ENCODE measurements at regions not wholly inside any gene's neighbourhood (a gene's known extent, or its start where the extent isn't known, plus 50 kb on each side); places are given as distances from the start of the nearest gene placed in this dataset.
"Not testable (repeated sequence)": the region's sequence is repeated elsewhere in the genome, so short reads cannot be mapped to it uniquely, and the experiment has no call there.

DNA sequence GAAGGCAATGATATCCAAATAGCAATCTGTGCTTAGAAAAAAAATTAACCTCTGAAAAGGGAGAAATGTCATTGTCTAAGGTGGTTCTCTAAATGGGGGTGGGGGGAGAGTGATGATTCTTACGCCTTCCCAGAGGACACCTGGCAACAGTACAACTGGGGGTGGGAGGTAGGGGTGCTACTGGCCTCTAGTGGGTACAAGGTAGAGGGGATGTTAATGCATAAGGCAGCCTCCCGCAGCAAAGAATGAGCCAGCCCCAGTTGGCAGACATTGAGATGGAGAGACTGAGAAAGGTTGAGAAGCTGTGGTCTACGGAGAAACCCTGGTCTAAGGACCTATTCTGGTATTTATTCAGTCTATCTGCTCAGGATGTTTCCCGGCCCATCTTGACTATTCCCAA lies 472.2 kb upstream of the RUNX1 start:
- no peak for DNase-seq

DNA sequence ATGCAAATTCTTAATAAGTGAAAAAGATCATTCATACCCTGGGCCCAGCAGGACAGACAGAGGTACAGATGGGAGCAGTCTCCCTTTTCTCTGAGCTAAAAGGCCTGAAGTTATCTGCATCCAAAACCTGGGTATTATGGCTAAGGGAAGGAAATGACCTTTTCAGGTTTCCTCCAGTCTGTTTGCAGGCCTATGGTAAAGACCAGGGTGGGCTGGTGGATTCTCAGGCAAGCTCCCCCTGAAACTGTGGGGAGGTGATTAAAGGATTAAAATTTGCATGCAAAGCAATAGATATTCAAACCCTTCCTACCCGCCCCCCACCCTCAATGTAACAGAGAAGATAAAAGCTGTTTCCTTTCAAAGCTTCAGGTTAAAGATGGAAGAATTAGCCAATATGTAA lies 471.8 kb upstream of the RUNX1 start:
- DNase-seq: no peak

DNA sequence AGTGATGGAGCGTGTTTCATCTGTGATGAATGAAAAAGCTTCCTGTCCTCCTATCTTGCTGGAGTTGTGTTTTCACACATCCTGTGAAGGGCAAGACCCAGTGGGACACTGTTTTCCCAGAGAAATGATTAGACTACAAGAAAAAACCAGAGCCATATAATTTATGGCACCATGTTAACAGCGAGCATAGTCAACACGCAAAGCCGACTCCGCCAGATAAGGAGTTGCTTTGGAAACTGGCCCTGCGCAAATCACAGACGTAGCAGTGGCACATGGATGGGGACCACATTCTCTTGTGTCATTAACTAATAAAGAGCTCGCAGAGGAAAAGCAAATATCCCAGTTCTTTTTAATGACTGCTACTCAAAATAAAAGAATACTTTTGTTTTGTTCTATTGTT lies 471.2 kb upstream of the RUNX1 start:
- no peak for DNase-seq

DNA sequence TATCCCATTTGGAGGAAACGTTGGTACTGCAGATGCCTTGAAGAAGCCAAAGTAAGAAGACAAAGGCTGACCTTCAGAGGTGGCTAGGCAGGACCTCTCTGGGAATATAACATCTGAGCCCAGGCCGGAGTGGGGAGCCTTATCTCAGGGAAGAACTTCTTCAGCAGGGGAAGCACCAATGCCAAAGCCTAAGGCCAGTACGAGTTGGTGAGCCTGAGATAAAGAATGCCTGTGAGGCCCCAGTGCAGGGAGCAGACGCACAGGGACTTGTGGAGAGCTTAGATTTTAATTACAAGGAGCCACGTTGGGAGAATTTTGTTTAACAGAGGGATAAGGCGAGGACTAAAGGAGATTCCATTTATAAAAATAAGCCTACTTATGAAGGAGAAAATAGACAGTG lies 468.8 kb upstream of the RUNX1 start:
- DNase-seq: no peak

DNA sequence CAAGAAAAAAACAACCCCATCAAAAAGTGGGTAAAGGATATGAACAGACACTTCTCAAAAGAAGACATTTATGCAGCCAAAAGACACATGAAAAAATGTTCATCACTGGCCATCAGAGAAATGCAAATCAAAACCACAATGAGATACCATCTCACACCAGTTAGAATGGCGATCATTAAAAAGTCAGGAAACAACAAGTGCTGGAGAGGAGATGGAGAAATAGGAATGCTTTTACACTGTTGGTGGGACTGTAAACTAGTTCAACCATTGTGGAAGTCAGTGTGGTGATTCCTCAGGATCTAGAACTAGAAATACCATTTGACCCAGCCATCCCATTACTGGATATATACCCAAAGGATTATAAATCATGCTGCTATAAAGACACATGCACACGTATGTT lies 467.2 kb upstream of the RUNX1 start:
- not testable (repeated sequence) for DNase-seq

DNA sequence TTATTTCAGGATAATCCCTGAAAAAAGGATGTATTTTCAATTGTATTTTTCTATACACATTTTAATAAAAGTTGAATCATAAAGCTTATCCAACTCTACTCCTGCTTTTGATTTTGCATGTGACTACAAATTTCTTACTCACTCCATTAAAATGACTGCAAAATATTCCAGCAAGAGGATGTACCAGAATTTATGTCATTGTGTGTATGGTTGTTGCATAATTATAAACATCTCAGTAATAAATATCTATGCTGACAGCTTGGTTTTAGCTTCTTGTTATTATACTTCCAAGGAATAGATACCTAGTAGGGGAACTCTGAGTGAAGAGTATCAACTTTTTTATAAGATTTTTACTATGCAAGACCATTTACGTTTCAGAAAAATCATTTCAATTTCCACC lies 463.2 kb upstream of the RUNX1 start:
- DNase-seq: no peak

DNA sequence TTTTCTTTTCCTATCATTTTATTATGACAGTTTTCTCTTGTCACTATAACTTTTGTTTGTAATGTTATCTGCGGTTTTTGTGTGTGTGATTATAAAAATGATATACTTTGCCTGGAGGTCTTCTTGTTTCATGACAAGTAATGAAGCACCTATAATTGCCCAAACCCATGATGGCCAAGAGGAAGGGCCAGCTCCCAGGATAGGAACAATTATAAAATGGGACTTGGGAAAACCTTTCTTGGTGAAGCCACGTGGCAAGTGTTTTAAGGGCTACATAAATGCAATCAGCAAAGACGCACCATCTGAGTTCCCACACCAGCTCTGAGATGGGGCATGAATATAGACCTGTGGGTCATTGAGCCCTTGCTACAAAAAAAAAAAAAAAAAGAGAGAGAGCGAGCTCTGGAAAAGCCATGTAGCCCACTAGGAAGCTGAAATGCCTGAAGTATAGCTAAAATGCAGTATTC lies 462.6 kb upstream of the RUNX1 start:
- no peak for DNase-seq

DNA sequence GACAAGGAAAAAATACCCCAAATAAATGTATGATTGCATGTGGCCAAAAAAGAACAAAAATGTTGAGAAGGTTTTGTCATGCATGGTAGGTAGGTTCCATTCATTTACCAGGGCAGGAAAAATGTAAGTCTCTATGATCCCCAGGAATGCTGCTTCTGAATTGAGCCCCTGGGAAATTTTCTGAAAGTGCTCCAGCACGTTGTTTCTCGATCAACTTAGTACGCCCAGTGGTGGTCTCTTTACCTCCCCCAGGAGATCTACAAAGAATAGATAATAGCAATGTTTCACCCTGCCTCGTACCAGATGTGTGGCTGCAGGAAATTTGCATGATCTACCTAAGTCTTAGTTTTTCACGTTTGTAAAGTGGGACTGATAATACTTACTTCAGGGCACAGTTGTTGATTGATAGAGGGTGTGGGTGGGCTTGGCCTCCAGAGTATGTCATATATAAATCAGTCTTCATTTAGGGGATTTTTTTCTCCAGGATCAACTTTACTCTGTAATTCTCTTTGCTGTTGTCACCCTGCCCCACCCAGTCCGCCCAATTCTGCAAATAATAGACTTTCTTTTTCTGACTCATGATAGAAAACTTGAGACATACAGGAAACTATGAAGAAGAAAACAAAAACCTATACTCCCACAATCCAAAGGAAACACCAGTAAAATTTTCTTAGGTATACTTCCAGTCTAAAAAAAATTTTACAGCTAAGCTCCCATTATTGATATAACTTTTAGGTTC lies 462.0 kb upstream of the RUNX1 start:
- DNase-seq: no peak

DNA sequence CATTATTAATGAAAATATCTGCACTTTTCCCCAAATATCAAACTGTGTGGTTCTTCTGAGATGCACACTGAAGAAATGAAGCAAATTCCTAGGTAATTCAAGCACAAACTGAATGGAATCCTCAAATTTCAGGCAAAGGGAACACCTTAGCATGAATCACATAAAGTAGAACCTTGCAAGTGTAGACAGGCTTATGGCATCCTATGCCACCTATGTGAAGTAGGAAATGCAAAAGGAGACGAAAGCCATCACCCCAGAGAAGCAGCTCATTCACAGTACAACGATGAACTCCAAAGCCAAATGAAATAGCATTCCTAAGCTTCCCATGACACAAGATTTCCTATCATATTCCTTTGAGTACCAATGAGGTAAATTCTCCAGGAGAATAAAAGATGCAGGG lies 461.2 kb upstream of the RUNX1 start:
- no peak for DNase-seq

DNA sequence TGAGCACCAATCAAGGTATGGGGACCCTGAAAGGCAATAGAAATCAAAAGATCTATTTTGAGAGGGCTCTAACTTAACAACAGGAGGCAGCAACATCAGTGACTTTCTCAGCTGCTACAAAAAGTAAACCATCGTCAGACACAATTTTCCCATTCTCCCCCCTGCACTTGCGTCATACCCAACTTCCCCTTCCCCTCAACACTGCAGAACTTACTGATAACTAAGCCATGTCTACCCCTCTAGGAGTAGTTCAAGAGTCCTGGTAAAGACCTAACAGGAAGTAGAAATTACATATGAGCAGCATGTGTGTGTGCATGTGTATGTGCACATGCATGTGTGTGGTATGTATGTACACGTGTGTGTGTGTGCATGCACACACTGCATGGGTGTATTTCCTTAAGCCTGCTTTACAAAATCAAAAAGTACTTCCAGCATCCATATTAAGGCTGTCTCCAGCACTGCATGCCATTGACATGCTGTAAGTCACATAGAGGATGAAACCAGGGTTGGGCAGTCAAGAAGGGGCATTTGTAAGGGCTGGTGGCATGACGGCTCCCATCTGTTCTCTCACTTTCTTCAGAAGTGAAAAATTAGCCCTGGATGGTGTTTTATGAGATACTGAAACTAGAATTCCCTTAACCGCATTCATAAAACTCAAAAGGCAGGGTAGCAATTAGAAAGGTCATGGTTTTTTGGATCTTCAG lies 460.1 kb upstream of the RUNX1 start:
- no peak for DNase-seq

DNA sequence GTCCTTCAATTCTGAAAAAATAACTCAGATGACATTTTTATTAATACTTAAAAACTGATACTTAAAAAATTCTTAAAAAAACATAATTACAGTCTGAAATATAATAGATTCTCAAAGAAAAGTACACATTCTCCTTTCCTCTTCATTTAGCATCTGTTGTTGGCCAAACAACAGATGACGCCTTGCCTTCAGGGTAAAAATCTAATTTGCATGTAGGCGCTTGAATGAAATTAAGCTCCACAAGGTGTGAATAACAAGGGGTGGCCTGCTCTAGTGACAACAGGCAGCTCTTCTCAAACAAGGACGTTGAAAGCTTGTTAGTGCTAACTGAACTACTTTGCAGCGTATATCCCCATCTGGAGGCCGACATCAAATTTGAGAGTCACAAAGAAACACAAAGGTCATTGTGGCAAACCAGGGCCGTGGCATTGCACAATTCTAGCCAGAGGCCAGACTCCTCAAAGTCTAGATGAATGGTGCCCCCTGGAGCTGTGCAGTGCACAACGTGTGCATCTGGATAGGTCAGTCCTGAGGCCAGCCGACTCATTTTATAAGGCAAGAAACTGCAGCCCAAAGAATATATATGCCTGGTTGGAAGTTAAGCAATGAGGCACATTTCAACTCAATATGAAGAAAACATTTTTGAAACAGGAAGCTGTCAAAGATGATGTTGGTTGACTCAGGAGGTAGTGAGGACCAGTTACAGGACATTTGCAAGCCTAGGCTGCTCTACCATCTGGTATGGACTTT lies 459.2 kb upstream of the RUNX1 start:
- DNase-seq: no peak

DNA sequence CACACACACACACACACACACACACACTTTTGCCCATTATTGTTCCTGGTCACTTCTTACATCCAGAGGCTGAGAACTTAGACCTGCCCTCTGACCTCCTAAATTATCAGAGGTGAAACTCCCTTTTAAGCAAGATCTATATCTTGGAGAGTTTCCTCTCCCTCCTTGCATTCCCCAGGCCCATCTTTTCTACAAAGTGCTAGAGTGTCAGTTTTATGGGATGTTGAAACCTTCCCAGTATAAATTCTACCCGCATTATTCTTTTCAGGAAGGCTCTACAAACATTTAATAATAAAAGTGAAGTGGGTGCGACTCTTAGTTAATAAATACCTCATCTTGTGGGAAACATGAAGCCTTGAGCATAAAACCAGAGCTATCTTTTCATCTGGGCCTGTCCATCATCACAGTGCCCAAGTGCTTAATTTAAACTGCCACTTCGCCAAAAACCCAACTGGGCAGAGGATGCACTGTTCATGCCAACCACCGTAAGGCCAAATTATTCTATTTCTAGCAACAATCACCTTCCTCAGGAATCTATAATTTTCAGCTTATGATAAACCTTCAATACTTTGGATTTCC lies 458.2 kb upstream of the RUNX1 start:
- DNase-seq: no peak

DNA sequence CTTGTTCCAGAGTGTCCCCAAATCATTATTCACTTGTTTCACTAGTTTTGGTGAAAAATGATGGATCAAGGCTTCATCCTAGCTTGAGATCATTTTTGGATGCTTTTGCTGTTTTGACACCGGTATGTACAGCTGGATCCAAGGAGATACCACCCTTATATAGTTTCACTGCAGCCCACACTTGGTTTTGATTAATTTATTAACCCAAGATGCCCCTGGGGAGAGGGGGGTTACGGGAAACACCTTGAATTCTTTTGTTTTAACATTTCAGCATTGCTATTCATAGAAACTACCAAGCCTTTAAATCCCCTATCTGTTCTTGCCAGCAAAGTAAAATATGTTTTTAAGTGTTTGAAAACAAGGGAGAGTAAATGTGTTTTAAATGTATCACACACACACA lies 457.7 kb upstream of the RUNX1 start:
- no peak for DNase-seq

DNA sequence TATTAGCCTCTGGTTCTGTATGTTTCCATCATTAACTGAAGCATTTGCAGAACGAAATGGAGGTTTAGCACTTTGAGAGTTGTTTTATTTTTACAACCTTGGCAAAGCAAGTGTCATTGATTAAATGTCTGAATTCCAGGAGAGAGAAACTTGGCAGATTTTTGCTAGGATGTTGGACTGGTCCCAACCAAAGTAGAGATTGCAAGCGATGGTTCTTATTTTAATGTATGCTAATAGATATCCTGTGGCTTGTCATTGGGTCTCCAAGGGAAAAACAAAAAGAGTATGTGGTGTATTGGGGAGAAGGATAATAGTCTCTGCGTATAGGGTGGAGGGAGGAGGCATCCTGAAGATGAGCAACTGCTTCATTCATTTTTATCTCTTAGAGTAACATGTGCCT lies 457.2 kb upstream of the RUNX1 start:
- DNase-seq: no peak

DNA sequence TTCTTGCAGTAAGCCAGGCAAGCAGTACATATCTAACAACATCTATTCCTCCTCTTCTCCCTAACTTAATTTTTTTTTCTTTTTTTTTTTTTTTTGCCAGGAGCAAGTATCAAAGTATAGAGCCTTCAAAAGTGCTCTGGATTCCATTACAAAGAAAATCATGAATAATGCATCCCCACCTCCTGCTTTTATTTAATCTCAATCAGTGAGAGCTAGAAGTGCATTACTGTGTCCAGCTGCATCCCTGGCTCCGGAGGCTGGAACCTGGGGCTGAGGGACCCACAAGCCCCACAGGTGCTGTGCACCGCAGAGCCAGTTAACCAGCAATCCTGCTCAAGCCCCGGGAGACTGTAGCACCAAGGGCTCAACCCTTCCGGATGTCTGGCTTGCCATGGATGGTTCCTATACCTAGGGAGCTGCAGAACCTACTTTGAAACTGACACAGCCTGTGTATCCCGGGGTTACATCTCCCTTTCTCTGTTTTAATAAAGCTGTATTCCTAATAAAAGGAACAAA lies 455.9 kb upstream of the RUNX1 start:
- DNase-seq: no peak

DNA sequence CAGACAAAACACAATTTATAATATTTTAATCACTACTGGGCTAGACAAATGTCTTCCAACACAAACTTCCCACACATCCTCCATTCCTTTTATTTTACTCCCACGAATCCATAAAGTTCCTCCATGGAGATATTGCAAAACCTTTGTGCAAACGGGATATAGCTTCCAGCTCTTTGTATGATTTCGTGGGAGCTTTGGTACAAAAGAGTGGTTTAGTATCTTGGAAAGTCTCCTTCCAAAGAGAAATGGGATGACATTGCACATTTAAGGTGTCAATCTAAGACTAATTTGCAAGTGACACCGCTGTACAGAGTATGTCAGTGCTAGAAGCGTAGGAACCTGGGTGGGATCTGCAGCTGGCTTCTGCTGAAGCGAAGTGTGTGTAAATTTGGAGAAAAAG lies 455.2 kb upstream of the RUNX1 start:
- DNase-seq: no peak

DNA sequence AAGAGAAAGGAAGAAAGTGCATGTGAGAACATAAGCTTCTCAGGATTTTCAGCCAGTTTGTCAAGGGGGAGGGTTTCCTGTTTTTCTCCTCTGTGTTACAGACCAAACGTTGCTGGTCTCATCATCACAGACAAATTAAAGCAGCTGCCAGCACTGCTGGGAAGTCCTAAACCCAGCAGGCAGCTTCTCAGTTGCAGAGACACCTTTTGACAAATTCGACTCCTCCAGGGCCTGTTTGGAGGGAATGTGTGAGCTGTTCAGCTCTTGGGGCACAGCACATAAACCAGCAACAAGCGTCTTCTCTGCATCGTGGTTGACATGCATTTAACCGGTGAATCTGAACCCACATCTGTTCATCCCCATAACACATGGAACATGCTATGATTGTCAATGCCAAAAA lies 454.6 kb upstream of the RUNX1 start:
- DNase-seq: no peak

DNA sequence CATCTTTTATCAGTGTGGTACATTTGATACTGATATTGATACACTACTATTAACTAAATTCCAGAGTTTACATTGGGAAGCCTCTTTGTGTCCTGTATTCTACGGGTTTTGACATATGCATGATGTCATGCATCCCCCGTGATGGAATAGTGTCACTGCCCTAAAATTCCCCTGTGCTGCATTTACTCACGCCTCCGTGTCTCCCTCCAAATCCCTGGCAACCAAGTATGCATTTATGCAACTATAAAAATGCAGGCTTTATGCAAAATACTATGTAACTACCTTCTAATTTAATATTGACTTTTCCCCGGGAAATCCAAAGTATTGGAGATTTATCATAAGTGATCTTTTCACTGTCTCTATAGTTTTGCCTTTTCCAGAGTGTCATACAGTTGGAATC lies 453.7 kb upstream of the RUNX1 start:
- DNase-seq: no peak

DNA sequence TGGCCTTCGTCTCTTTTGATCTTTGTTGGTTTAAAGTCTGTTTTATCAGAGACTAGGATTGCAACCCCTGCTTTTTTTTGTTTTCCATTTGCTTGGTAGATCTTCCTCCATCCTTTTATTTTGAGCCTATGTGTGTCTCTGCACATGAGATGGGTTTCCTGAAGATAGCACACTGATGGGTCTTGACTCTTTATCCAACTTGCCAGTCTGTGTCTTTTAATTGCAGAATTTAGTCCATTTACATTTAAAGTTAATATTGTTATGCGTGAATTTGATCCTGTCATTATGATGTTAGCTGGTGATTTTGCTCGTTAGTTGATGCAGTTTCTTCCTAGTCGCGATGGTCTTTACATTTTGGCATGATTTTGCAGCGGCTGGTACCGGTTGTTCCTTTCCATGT lies 448.4 kb upstream of the RUNX1 start:
- not testable (repeated sequence) for DNase-seq

DNA sequence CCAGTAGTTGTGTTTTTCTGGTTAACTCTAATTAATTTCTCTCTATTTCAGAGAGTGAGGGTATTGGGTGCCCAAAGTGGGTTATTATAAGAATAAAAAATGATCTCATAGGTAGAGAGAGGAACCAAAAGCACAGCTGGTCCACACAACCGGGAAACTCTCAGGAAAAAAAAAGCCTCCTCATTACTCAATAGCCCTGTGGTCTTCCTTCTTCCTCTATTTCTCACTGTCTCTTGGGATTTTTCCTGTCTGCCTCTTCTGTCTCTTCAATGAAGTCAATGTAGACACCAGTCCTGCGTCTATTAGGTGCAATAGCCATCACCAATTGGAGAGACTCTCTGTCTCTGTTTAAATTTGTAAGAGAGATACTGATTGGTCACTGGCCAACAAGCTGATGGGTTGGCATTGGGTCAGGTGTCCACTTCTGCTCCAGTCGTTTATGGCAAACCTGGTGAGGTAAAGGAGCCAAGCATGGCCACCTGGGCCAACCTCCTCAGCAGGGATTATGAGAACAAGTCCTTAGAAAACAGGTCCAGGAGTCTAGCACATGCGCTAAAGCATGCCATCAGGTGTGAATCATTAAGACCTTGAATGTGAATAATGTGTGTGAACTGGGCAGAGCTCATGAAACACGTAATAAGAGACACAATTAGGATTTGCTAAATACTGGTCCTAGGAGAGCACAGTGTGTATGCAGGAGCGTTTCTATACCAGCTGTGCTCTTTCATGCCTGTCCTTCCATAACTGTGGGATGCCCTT lies 443.0 kb upstream of the RUNX1 start:
- no peak for DNase-seq

DNA sequence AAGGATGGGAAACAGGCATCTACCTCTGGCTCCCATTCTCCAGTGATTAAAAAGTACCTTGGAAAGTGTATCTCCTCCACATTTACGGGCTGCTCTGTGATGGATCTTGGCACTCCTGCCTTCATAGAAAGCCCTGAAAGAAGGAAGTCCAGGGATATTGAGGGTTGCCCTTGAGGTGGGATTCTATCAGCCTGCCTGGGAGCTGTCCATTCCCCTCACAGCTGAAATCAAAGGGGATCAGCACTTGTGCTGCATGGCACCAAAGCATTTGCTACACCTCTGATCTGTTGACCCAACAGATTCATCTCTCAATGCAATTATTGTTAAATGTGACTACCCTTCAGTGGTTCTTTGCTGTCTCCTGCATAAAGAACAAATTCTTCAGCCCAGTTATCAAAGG lies 442.0 kb upstream of the RUNX1 start:
- no peak for DNase-seq

DNA sequence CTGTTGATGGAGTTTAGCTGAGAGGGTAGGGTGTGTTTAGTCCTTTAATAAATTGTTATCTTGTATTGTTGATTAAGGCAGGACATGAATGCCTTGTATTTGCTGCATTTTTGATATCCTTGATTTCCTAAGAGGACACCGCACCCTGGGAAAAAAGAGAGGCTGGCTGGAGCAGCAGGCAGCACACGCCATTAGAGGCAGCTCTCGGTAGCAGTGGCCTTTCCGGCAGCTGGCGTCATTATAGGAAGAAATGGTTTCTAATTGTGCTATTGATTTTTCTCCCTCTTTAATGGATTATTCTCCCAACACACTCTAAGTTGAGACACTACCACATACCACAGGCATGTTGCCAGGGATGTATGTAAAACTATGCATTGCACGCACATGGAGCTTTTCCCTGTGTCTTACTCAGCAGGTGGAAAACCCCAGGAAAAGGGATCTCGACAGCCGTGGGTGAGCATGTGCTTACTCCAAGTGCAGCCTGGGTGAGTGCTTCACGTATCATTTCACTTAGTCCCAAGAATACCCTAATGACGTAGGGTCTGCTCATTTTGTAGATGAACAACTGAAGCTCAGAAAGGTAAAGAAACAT lies 440.4 kb upstream of the RUNX1 start:
- DNase-seq: no peak

All from occipital lobe (tissue), 1 donor.